ENCODE measurements at regions not wholly inside any gene's neighbourhood (a gene's known extent, or its start where the extent isn't known, plus 50 kb on each side); places are given as distances from the start of the nearest gene placed in this dataset.

- no peak for TF ChIP-seq CTCF (IDR thresholded peaks at IDR 0.05)
- H3K4me1 ChIP-seq (ENCODE audit: control insufficient read depth in 1 of 2, low read depth in 2 of 2): no peaks in the 10 kb centered on the region
- DNase-seq (ENCODE audit: low spot score) (no peak), ATAC-seq (ENCODE audit: insufficient number of reproducible peaks, low FRiP score, low read depth) (no peak)
- no peaks in the 10 kb centered on the region for H3K27me3 ChIP-seq (replicated peaks; ENCODE audit: insufficient read depth)
- H3K27ac ChIP-seq: no peak overlapping the region
- H3K36me3 ChIP-seq: no peaks in the 10 kb centered on the region
- H3K9me3 ChIP-seq: no peaks in the 10 kb centered on the region
- H3K4me3 ChIP-seq: no peak overlapping the region
Measured at GRCh38 chr6:71181565-71181964, 107.0 kb upstream of the OGFRL1 start.

- TF ChIP-seq CTCF (IDR thresholded peaks at IDR 0.05): no peak
- Histone ChIP-seq H3K4me1 (ENCODE audit: control insufficient read depth in 1 of 2, low read depth in 2 of 2) (no peaks in the 10 kb centered on the region), H3K27ac (no peak overlapping the region), H3K36me3 (no peaks in the 10 kb centered on the region), H3K27me3 (replicated peaks; ENCODE audit: insufficient read depth) (no peaks in the 10 kb centered on the region), H3K4me3 (no peak overlapping the region), H3K9me3 (no peaks in the 10 kb centered on the region)
- no peak for ATAC-seq (ENCODE audit: insufficient number of reproducible peaks, low FRiP score, low read depth)
- no peak for DNase-seq (ENCODE audit: low spot score)
Measured at GRCh38 chr6:71187141-71187540, 101.5 kb upstream of the OGFRL1 start.

GRCh38 chr6:71190809-71191208, 97.8 kb upstream of the OGFRL1 start:
- no peaks in the 10 kb centered on the region for H3K36me3 ChIP-seq
- no peak for DNase-seq (ENCODE audit: low spot score)

GRCh38 chr6:71194724-71195123, 93.9 kb upstream of the OGFRL1 start:
- no peaks in the 10 kb centered on the region for H3K27me3 ChIP-seq (replicated peaks; ENCODE audit: insufficient read depth)
- DNase-seq (ENCODE audit: low spot score): no peak
- no peaks in the 10 kb centered on the region for H3K4me1 ChIP-seq (ENCODE audit: control insufficient read depth in 1 of 2, low read depth in 2 of 2)
- no peak for TF ChIP-seq CTCF (IDR thresholded peaks at IDR 0.05)
- no peaks in the 10 kb centered on the region for H3K36me3 ChIP-seq
- H3K27ac ChIP-seq: no peak overlapping the region
- no peak overlapping the region for H3K4me3 ChIP-seq
- H3K9me3 ChIP-seq: no peaks in the 10 kb centered on the region
- no peak for ATAC-seq (ENCODE audit: insufficient number of reproducible peaks, low FRiP score, low read depth)

More at GRCh38 chr6:71190809-71191208, 97.8 kb upstream of the OGFRL1 start:
- TF ChIP-seq CTCF (IDR thresholded peaks at IDR 0.05): no peak
- no peaks in the 10 kb centered on the region for H3K4me1 ChIP-seq (ENCODE audit: control insufficient read depth in 1 of 2, low read depth in 2 of 2)
- no peaks in the 10 kb centered on the region for H3K27me3 ChIP-seq (replicated peaks; ENCODE audit: insufficient read depth)
- no peak overlapping the region for H3K4me3 ChIP-seq
- H3K9me3 ChIP-seq: no peaks in the 10 kb centered on the region
- no peak for ATAC-seq (ENCODE audit: insufficient number of reproducible peaks, low FRiP score, low read depth)
- no peak overlapping the region for H3K27ac ChIP-seq

GRCh38 chr6:71197267-71197666, 91.3 kb upstream of the OGFRL1 start:
- no peaks in the 10 kb centered on the region for H3K4me1 ChIP-seq (ENCODE audit: control insufficient read depth in 1 of 2, low read depth in 2 of 2)
- no peaks in the 10 kb centered on the region for H3K9me3 ChIP-seq
- H3K36me3 ChIP-seq: no peaks in the 10 kb centered on the region
- H3K27ac ChIP-seq: no peak overlapping the region
- DNase-seq (ENCODE audit: low spot score): no peak
- ATAC-seq (ENCODE audit: insufficient number of reproducible peaks, low FRiP score, low read depth): no peak
- H3K4me3 ChIP-seq: no peak overlapping the region
- no peak for TF ChIP-seq CTCF (IDR thresholded peaks at IDR 0.05)
- H3K27me3 ChIP-seq (replicated peaks; ENCODE audit: insufficient read depth): no peaks in the 10 kb centered on the region

Data from thoracic aorta (tissue), 2 donors.